Forelimb muscle (tissue), 1 donor: ENCODE measurements at regions not wholly inside any gene's neighbourhood (a gene's known extent, or its start where the extent isn't known, plus 50 kb on each side); places are given as distances from the start of the nearest gene placed in this dataset.
"Not testable (repeated sequence)": the region's sequence is repeated elsewhere in the genome, so short reads cannot be mapped to it uniquely, and the experiment has no call there.

Experiments
- DNase-seq: peaks from one replicate; pipeline ENCODE4 v3.0.0-alpha.2; 2013; ENCODE audit warnings: low read depth

- no peak for DNase-seq
Observed at GRCh38 chr7:35909870-35910357, 109.1 kb downstream of the SEPTIN7 start.

- DNase-seq, result not testable (repeated sequence)
Observed at GRCh38 chr7:35910621-35911020, 109.8 kb downstream of the SEPTIN7 start.

GRCh38 chr7:35913350-35913749, 112.5 kb downstream of the SEPTIN7 start:
- DNase-seq, result not testable (repeated sequence)

GRCh38 chr7:35914214-35914613, 113.4 kb downstream of the SEPTIN7 start:
- not testable (repeated sequence) for DNase-seq

- not testable (repeated sequence) for DNase-seq
Observed at GRCh38 chr7:35915247-35915955, 114.5 kb downstream of the SEPTIN7 start.

- not testable (repeated sequence) for DNase-seq
Observed at GRCh38 chr7:35918217-35918616, 117.4 kb downstream of the SEPTIN7 start.

GRCh38 chr7:35919607-35920006, 118.8 kb downstream of the SEPTIN7 start:
- not testable (repeated sequence) for DNase-seq

GRCh38 chr7:35921338-35921737, 120.5 kb downstream of the SEPTIN7 start:
- not testable (repeated sequence) for DNase-seq

- not testable (repeated sequence) for DNase-seq
Observed at GRCh38 chr7:35924668-35925067, 123.8 kb downstream of the SEPTIN7 start.

GRCh38 chr7:35926966-35927365, 126.1 kb downstream of the SEPTIN7 start:
- not testable (repeated sequence) for DNase-seq

GRCh38 chr7:35931134-35931533, 130.3 kb downstream of the SEPTIN7 start:
- DNase-seq, result not testable (repeated sequence)

GRCh38 chr7:35931551-35931950, 130.7 kb downstream of the SEPTIN7 start:
- DNase-seq, result not testable (repeated sequence)

GRCh38 chr7:35940695-35941094, 139.8 kb downstream of the SEPTIN7 start:
- DNase-seq, result not testable (repeated sequence)

- not testable (repeated sequence) for DNase-seq
Observed at GRCh38 chr7:35945621-35946020, 144.8 kb downstream of the SEPTIN7 start.

GRCh38 chr7:35955735-35956134, 154.9 kb downstream of the SEPTIN7 start:
- DNase-seq, result not testable (repeated sequence)

- not testable (repeated sequence) for DNase-seq
Observed at GRCh38 chr7:35956988-35957387, 156.1 kb downstream of the SEPTIN7 start.

- DNase-seq, result not testable (repeated sequence)
Observed at GRCh38 chr7:35961260-35961659, 160.4 kb downstream of the SEPTIN7 start.

GRCh38 chr7:35962607-35963006, 161.8 kb downstream of the SEPTIN7 start:
- not testable (repeated sequence) for DNase-seq

- DNase-seq, result no peak
Observed at GRCh38 chr7:35967366-35968139, 166.7 kb downstream of the SEPTIN7 start.

GRCh38 chr7:35968140-35968940, 167.5 kb downstream of the SEPTIN7 start:
- no peak for DNase-seq

- no peak for DNase-seq
Observed at GRCh38 chr7:35969066-35969465, 168.2 kb downstream of the SEPTIN7 start.

- DNase-seq, result no peak
Observed at GRCh38 chr7:35970458-35970857, 169.6 kb downstream of the SEPTIN7 start.
